ENCODE measurements at regions not wholly inside any gene's neighbourhood (a gene's known extent, or its start where the extent isn't known, plus 50 kb on each side); places are given as distances from the start of the nearest gene placed in this dataset.

DNA sequence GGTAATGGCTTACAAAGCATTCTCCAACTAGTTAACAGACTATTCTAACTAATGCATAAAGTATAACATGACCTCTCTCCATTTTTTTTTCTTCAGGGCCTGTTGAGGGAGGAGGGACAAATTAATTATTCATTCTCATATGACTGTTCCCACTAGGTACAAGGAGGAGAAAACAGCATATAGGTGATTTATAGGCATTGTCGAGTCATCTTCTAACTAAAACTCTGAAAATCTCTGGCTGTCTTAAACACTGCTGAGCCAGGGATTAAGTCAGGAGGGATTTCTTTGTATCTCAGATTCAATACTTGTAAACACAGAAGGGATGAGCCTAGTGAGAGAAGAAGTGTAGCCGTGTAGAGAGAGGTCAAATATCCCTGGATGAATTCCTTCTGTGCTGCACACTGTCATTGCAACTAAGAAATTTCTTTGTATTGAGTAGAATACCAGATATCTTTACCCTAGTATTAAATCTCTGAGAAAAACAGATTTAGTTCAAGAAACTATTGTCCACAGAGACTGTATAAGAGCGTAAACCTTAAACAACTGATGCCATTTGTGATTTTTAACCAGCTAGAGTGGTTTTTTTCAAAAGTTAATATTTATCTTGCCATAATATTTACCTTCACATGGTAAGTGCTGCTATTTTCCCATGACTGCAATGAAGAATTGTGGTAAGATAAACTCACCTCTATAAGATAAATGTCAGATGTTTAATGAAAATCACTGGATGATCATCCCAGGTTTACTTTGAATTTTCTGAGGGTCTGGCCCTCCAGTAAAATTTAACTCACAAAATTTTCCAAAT, 465.3 kb downstream of the RWDD3 start:
- TF ChIP-seq, protein P1, sequence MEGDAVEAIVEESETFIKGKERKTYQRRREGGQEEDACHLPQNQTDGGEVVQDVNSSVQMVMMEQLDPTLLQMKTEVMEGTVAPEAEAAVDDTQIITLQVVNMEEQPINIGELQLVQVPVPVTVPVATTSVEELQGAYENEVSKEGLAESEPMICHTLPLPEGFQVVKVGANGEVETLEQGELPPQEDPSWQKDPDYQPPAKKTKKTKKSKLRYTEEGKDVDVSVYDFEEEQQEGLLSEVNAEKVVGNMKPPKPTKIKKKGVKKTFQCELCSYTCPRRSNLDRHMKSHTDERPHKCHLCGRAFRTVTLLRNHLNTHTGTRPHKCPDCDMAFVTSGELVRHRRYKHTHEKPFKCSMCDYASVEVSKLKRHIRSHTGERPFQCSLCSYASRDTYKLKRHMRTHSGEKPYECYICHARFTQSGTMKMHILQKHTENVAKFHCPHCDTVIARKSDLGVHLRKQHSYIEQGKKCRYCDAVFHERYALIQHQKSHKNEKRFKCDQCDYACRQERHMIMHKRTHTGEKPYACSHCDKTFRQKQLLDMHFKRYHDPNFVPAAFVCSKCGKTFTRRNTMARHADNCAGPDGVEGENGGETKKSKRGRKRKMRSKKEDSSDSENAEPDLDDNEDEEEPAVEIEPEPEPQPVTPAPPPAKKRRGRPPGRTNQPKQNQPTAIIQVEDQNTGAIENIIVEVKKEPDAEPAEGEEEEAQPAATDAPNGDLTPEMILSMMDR (IDR thresholded peaks at IDR 0.05; ENCODE audit: insufficient read depth, low read length, poor library complexity, severe bottlenecking), result no peak
- no peak for TF ChIP-seq EZH2phosphoT487 (conservative IDR thresholded peaks at IDR 0.05; ENCODE audit: low read length)
